MCF 10A (cell line): ENCODE measurements at regions not wholly inside any gene's neighbourhood (a gene's known extent, or its start where the extent isn't known, plus 50 kb on each side); places are given as distances from the start of the nearest gene placed in this dataset.

Source experiments
- BruUV-seq: library from RNA; stranded (reverse); fragments of 400-500 nt; replicated peaks from 2 replicates; lab custom pipeline; 2021; lab: Mats Ljungman, UMichigan
- CTCF ChIA-PET: fragments of 300-600 bp; sonication (Branson Sonifier 250); formaldehyde crosslinking; extraction: SDS; loops from one replicate; lab custom pipeline; 2021; ENCODE audit warnings: antibody characterized with exemption, inconsistent platforms; lab: Yijun Ruan, JAX
- POLR2A ChIA-PET: fragments of 300-600, 350-650 bp; sonication (Branson Sonifier 250); formaldehyde crosslinking; extraction: SDS; loops from one replicate; lab custom pipeline; 2020; ENCODE audit warnings: antibody characterized with exemption, inconsistent platforms; lab: Yijun Ruan, JAX
- DNase-seq: peaks from one replicate; pipeline ENCODE4 v3.0.0-alpha.2; 2018; ENCODE audit not compliant: unreplicated experiment
- H3K27ac Mint-ChIP-seq: one replicate; pipeline ENCODE4 v1.8.0; 2022; ENCODE audit warnings: mild to moderate bottlenecking, low read depth, mixed read lengths; ENCODE audit not compliant: unreplicated experiment
- H3K27me3 Mint-ChIP-seq: one replicate; pipeline ENCODE4 v1.8.0; 2022; ENCODE audit warnings: mixed read lengths; ENCODE audit not compliant: insufficient read depth, unreplicated experiment
- H3K36me3 Mint-ChIP-seq: one replicate; pipeline ENCODE4 v1.8.0; 2022; ENCODE audit warnings: mild to moderate bottlenecking, moderate library complexity, mixed read lengths; ENCODE audit not compliant: insufficient read depth, unreplicated experiment
- H3K4me1 Mint-ChIP-seq: one replicate; pipeline ENCODE4 v1.8.0; 2022; ENCODE audit warnings: mixed read lengths; ENCODE audit not compliant: insufficient read depth, unreplicated experiment
- H3K4me3 Mint-ChIP-seq: one replicate; pipeline ENCODE4 v1.8.0; 2022; ENCODE audit warnings: mild to moderate bottlenecking, moderate library complexity, mixed read lengths; ENCODE audit not compliant: unreplicated experiment
- H3K9me3 Mint-ChIP-seq: one replicate; pipeline ENCODE4 v1.8.0; 2022; ENCODE audit warnings: mixed read lengths; ENCODE audit not compliant: unreplicated experiment
- CTCF ChIP-seq: fragments of 200-600 bp; IDR thresholded peaks from one replicate; pipeline ENCODE4 v1.8.0; 2022; ENCODE audit warnings: antibody characterized with exemption, mild to moderate bottlenecking; ENCODE audit not compliant: unreplicated experiment
- intact Hi-C: fragments of 100-400 bp; cut with micrococcal nuclease; formaldehyde crosslinking; loops from 2 replicates; pipeline ENCODE4 v1.14.1; 2022

GRCh38 chr6:15044146-15044882 lies 201.6 kb upstream of the JARID2 start:
- no peak overlapping the region for H3K27ac Mint-ChIP-seq
- no peaks in the 10 kb centered on the region for H3K36me3 Mint-ChIP-seq
- DNase-seq, result no peak
- H3K9me3 Mint-ChIP-seq, result no peaks in the 10 kb centered on the region
- TF ChIP-seq CTCF, result no peak
- H3K4me1 Mint-ChIP-seq, result no peaks in the 10 kb centered on the region
- intact Hi-C loops, result no loop called here
- POLR2A ChIA-PET, result no interaction called here
- no TSS peak for BruUV-seq
- H3K4me3 Mint-ChIP-seq, result no peak overlapping the region
- CTCF ChIA-PET, result no interaction called here
- no peaks in the 10 kb centered on the region for H3K27me3 Mint-ChIP-seq

DNA sequence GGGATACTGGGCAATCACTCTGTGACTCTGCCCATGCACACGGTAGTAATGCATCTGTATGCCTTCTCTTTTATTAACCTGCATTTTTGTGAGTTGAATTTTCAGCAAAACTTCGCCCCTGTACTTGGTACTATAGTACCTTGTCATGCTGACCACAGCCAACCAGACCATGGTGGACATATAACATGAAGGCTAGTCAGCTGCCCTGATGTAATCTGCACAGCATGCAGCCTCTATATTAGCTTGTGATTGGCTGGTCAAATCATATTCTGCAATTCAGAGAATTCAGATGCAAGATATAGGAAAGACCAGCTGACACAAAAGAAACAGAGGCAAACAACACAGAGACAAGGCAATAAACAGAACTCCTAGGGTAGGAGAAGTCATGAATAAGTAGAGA lies 200.9 kb upstream of the JARID2 start:
- TF ChIP-seq CTCF, result no peak

DNA sequence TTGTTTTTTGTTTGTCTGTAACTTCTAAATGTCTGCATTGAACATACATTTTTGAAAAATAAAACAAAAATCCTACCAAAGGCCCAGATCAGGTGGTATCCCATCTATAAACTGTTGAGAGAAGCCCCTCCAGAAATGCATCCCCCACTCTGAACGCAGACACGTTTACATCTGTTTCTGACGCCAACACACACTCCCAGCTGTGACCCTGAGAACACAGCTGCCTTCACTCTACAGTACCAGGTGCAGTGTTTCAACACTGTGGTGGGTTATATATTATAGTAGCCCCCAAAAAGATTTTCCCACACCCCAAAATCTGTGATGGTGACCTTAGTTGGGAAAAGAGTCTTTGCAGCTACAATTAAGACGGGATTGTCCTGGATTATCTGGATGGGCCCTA lies 199.1 kb upstream of the JARID2 start:
- H3K36me3 Mint-ChIP-seq, result no peaks in the 10 kb centered on the region
- DNase-seq, result no peak
- no TSS peak for BruUV-seq
- POLR2A ChIA-PET, result no interaction called here
- intact Hi-C loops, result no loop called here
- no peaks in the 10 kb centered on the region for H3K4me1 Mint-ChIP-seq
- TF ChIP-seq CTCF, result no peak
- no peak overlapping the region for H3K4me3 Mint-ChIP-seq
- H3K27ac Mint-ChIP-seq, result no peak overlapping the region
- CTCF ChIA-PET, result interaction anchor here (0.6 kb wide), 1 partner anchor 49 kb away, joined by 3 read pairs; no protein-coding TSS in a partner anchor
- no peaks in the 10 kb centered on the region for H3K9me3 Mint-ChIP-seq
- H3K27me3 Mint-ChIP-seq, result no peaks in the 10 kb centered on the region

More for the DNA sequence above, 200.9 kb upstream of the JARID2 start:
- no peak for DNase-seq
- H3K27me3 Mint-ChIP-seq, result no peaks in the 10 kb centered on the region
- H3K4me3 Mint-ChIP-seq, result no peak overlapping the region
- H3K9me3 Mint-ChIP-seq, result no peaks in the 10 kb centered on the region
- H3K4me1 Mint-ChIP-seq, result no peaks in the 10 kb centered on the region
- no TSS peak for BruUV-seq
- intact Hi-C loops, result no loop called here
- CTCF ChIA-PET, result interaction anchor here (0.6 to 0.7 kb wide), 2 partner anchors 102 to 1099 kb away, joined by 3 to 4 read pairs; no protein-coding TSS in a partner anchor
- H3K27ac Mint-ChIP-seq, result no peak overlapping the region
- no peaks in the 10 kb centered on the region for H3K36me3 Mint-ChIP-seq
- POLR2A ChIA-PET, result no interaction called here

DNA sequence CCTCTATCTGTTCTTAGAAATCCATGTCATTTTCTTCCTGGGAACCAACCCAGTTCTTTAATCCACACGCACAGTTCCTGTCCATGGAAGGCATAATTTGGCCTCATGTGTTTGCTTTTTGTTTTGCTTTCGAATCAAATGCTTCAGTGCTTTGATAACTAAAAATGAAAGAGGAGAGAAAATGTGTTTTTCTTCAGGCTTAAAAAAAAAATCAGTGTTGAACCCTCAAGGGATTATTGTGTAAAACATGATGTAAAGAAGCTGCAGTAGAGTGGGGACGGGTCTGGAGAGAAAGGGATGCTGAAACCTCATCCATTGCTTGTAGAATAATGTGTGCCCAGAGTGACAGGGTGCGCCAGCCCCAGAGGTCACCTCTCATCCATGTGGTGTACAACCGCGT lies 197.5 kb upstream of the JARID2 start:
- intact Hi-C loops, result no loop called here

More for the DNA sequence above, 197.5 kb upstream of the JARID2 start:
- no peak for DNase-seq
- ChIA-PET CTCF (no interaction called here), POLR2A (no interaction called here)
- Mint-ChIP-seq H3K4me1 (no peaks in the 10 kb centered on the region), H3K36me3 (no peaks in the 10 kb centered on the region), H3K4me3 (no peak overlapping the region), H3K27ac (no peak overlapping the region), H3K27me3 (no peaks in the 10 kb centered on the region), H3K9me3 (no peaks in the 10 kb centered on the region)
- no TSS peak for BruUV-seq
- TF ChIP-seq CTCF, result no peak
